NT2/D1 (cell line): ENCODE measurements at regions not wholly inside any gene's neighbourhood (a gene's known extent, or its start where the extent isn't known, plus 50 kb on each side); places are given as distances from the start of the nearest gene placed in this dataset.

Source experiments
- SUZ12 ChIP-seq: IDR thresholded peaks from 2 replicates; pipeline ENCODE4 v1.6.1; 2011; ENCODE audit not compliant: insufficient read length, insufficient read depth; ENCODE audit errors: extremely low read depth
- YY1 ChIP-seq: IDR thresholded peaks from 2 replicates; pipeline ENCODE4 v1.6.1; 2011; ENCODE audit not compliant: insufficient read length, insufficient read depth
- ZNF274 ChIP-seq: IDR thresholded peaks from 2 replicates; pipeline ENCODE4 v1.6.1; 2011; ENCODE audit warnings: mild to moderate bottlenecking, low read depth, low read length

- TF ChIP-seq ZNF274 (no peak), SUZ12 (no peak), YY1 (no peak)
Measured at GRCh38 chr12:32947206-32948067, 50.9 kb upstream of the PKP2 start.
